ENCODE measurements at regions not wholly inside any gene's neighbourhood (a gene's known extent, or its start where the extent isn't known, plus 50 kb on each side); places are given as distances from the start of the nearest gene placed in this dataset.

GRCh38 chr2:41431756-41432155 is 616.1 kb upstream of the PKDCC start:
- H3K4me1 ChIP-seq (ENCODE audit: control insufficient read depth, insufficient read depth, low read length), result no peaks in the 10 kb centered on the region
- no peak overlapping the region for H3K4me3 ChIP-seq (ENCODE audit: low read length)
- no peaks in the 10 kb centered on the region for H3K27me3 ChIP-seq (ENCODE audit: control insufficient read depth, insufficient read depth, low read length)
- 33% methylated on average over 2 of the region's 2 CpGs for WGBS (ENCODE audit: insufficient coverage, low lambda C conversion rate)
- H3K27ac ChIP-seq (ENCODE audit: low read length), result no peak overlapping the region
- no peak for DNase-seq
- H3K36me3 ChIP-seq (ENCODE audit: control insufficient read depth, insufficient read depth, low read length), result no peaks in the 10 kb centered on the region
- no peaks in the 10 kb centered on the region for H3K9me3 ChIP-seq (ENCODE audit: control insufficient read depth, low read depth, low read length)

- 100% methylated on average over 1 of the region's 1 CpG for WGBS (ENCODE audit: insufficient coverage, low lambda C conversion rate)
These were observed 615.4 kb upstream of the PKDCC start for GRCh38 chr2:41432459-41432858.

GRCh38 chr2:41434991-41435390 is 612.8 kb upstream of the PKDCC start:
- H3K27ac ChIP-seq (ENCODE audit: low read length), result no peak overlapping the region
- H3K4me3 ChIP-seq (ENCODE audit: low read length), result no peak overlapping the region
- H3K9me3 ChIP-seq (ENCODE audit: control insufficient read depth, low read depth, low read length), result peaks cover 3% of the 10 kb centered on the region
- no peak for DNase-seq
- H3K4me1 ChIP-seq (ENCODE audit: control insufficient read depth, insufficient read depth, low read length), result no peaks in the 10 kb centered on the region
- WGBS (ENCODE audit: insufficient coverage, low lambda C conversion rate), result 92% methylated on average over 2 of the region's 3 CpGs
- H3K36me3 ChIP-seq (ENCODE audit: control insufficient read depth, insufficient read depth, low read length), result no peaks in the 10 kb centered on the region
- H3K27me3 ChIP-seq (ENCODE audit: control insufficient read depth, insufficient read depth, low read length), result no peaks in the 10 kb centered on the region

More at GRCh38 chr2:41432459-41432858, 615.4 kb upstream of the PKDCC start:
- Histone ChIP-seq H3K27ac (ENCODE audit: low read length) (no peak overlapping the region), H3K4me1 (ENCODE audit: control insufficient read depth, insufficient read depth, low read length) (no peaks in the 10 kb centered on the region), H3K27me3 (ENCODE audit: control insufficient read depth, insufficient read depth, low read length) (no peaks in the 10 kb centered on the region), H3K36me3 (ENCODE audit: control insufficient read depth, insufficient read depth, low read length) (no peaks in the 10 kb centered on the region), H3K4me3 (ENCODE audit: low read length) (no peak overlapping the region), H3K9me3 (ENCODE audit: control insufficient read depth, low read depth, low read length) (peaks cover 3% of the 10 kb centered on the region)
- no peak for DNase-seq

GRCh38 chr2:41441958-41442357 is 605.9 kb upstream of the PKDCC start:
- H3K27ac ChIP-seq (ENCODE audit: low read length), result no peak overlapping the region
- no peaks in the 10 kb centered on the region for H3K27me3 ChIP-seq (ENCODE audit: control insufficient read depth, insufficient read depth, low read length)
- H3K9me3 ChIP-seq (ENCODE audit: control insufficient read depth, low read depth, low read length), result peaks cover 3% of the 10 kb centered on the region
- H3K4me1 ChIP-seq (ENCODE audit: control insufficient read depth, insufficient read depth, low read length), result no peaks in the 10 kb centered on the region
- no peak overlapping the region for H3K4me3 ChIP-seq (ENCODE audit: low read length)
- no peaks in the 10 kb centered on the region for H3K36me3 ChIP-seq (ENCODE audit: control insufficient read depth, insufficient read depth, low read length)
- DNase-seq, result no peak

GRCh38 chr2:41445865-41446264 is 602.0 kb upstream of the PKDCC start:
- H3K27ac ChIP-seq (ENCODE audit: low read length), result no peak overlapping the region
- no peak overlapping the region for H3K4me3 ChIP-seq (ENCODE audit: low read length)
- no peaks in the 10 kb centered on the region for H3K27me3 ChIP-seq (ENCODE audit: control insufficient read depth, insufficient read depth, low read length)
- DNase-seq, result no peak
- H3K36me3 ChIP-seq (ENCODE audit: control insufficient read depth, insufficient read depth, low read length), result no peaks in the 10 kb centered on the region
- WGBS (ENCODE audit: insufficient coverage, low lambda C conversion rate), result 87% methylated on average over 3 of the region's 4 CpGs
- H3K4me1 ChIP-seq (ENCODE audit: control insufficient read depth, insufficient read depth, low read length), result no peaks in the 10 kb centered on the region
- no peaks in the 10 kb centered on the region for H3K9me3 ChIP-seq (ENCODE audit: control insufficient read depth, low read depth, low read length)

- DNase-seq, result no peak
- 67% methylated on average over 1 of the region's 1 CpG for WGBS (ENCODE audit: insufficient coverage, low lambda C conversion rate)
- no peaks in the 10 kb centered on the region for H3K36me3 ChIP-seq (ENCODE audit: control insufficient read depth, insufficient read depth, low read length)
These were observed 601.6 kb upstream of the PKDCC start for GRCh38 chr2:41446266-41446665.

GRCh38 chr2:41448221-41448620 is 599.6 kb upstream of the PKDCC start:
- no peaks in the 10 kb centered on the region for H3K27me3 ChIP-seq (ENCODE audit: control insufficient read depth, insufficient read depth, low read length)
- H3K27ac ChIP-seq (ENCODE audit: low read length), result no peak overlapping the region
- no peaks in the 10 kb centered on the region for H3K4me1 ChIP-seq (ENCODE audit: control insufficient read depth, insufficient read depth, low read length)
- no peaks in the 10 kb centered on the region for H3K36me3 ChIP-seq (ENCODE audit: control insufficient read depth, insufficient read depth, low read length)
- no peak for DNase-seq
- no CpG with 5 or more reads among the region's 1 CpG for WGBS (ENCODE audit: insufficient coverage, low lambda C conversion rate)
- H3K9me3 ChIP-seq (ENCODE audit: control insufficient read depth, low read depth, low read length), result no peaks in the 10 kb centered on the region
- no peak overlapping the region for H3K4me3 ChIP-seq (ENCODE audit: low read length)

More at GRCh38 chr2:41446266-41446665, 601.6 kb upstream of the PKDCC start:
- H3K27me3 ChIP-seq (ENCODE audit: control insufficient read depth, insufficient read depth, low read length), result no peaks in the 10 kb centered on the region
- H3K4me3 ChIP-seq (ENCODE audit: low read length), result no peak overlapping the region
- no peaks in the 10 kb centered on the region for H3K9me3 ChIP-seq (ENCODE audit: control insufficient read depth, low read depth, low read length)
- no peaks in the 10 kb centered on the region for H3K4me1 ChIP-seq (ENCODE audit: control insufficient read depth, insufficient read depth, low read length)
- H3K27ac ChIP-seq (ENCODE audit: low read length), result no peak overlapping the region

GRCh38 chr2:41457026-41457425 is 590.8 kb upstream of the PKDCC start:
- H3K4me1 ChIP-seq (ENCODE audit: control insufficient read depth, insufficient read depth, low read length), result no peaks in the 10 kb centered on the region
- no peak for DNase-seq
- H3K36me3 ChIP-seq (ENCODE audit: control insufficient read depth, insufficient read depth, low read length), result no peaks in the 10 kb centered on the region
- no peak overlapping the region for H3K27ac ChIP-seq (ENCODE audit: low read length)
- no peak overlapping the region for H3K4me3 ChIP-seq (ENCODE audit: low read length)
- no peaks in the 10 kb centered on the region for H3K27me3 ChIP-seq (ENCODE audit: control insufficient read depth, insufficient read depth, low read length)
- H3K9me3 ChIP-seq (ENCODE audit: control insufficient read depth, low read depth, low read length), result no peaks in the 10 kb centered on the region
- WGBS (ENCODE audit: insufficient coverage, low lambda C conversion rate), result 60% methylated on average over 1 of the region's 3 CpGs

GRCh38 chr2:41460661-41461060 is 587.2 kb upstream of the PKDCC start:
- no peak for DNase-seq
- Histone ChIP-seq H3K27me3 (ENCODE audit: control insufficient read depth, insufficient read depth, low read length) (no peaks in the 10 kb centered on the region), H3K4me3 (ENCODE audit: low read length) (no peak overlapping the region), H3K9me3 (ENCODE audit: control insufficient read depth, low read depth, low read length) (no peaks in the 10 kb centered on the region), H3K4me1 (ENCODE audit: control insufficient read depth, insufficient read depth, low read length) (no peaks in the 10 kb centered on the region), H3K27ac (ENCODE audit: low read length) (no peak overlapping the region), H3K36me3 (ENCODE audit: control insufficient read depth, insufficient read depth, low read length) (no peaks in the 10 kb centered on the region)
- 67% methylated on average over 1 of the region's 1 CpG for WGBS (ENCODE audit: insufficient coverage, low lambda C conversion rate)

- Histone ChIP-seq H3K4me3 (ENCODE audit: low read length) (no peak overlapping the region), H3K27me3 (ENCODE audit: control insufficient read depth, insufficient read depth, low read length) (no peaks in the 10 kb centered on the region), H3K27ac (ENCODE audit: low read length) (no peak overlapping the region), H3K4me1 (ENCODE audit: control insufficient read depth, insufficient read depth, low read length) (no peaks in the 10 kb centered on the region), H3K9me3 (ENCODE audit: control insufficient read depth, low read depth, low read length) (no peaks in the 10 kb centered on the region), H3K36me3 (ENCODE audit: control insufficient read depth, insufficient read depth, low read length) (no peaks in the 10 kb centered on the region)
- no peak for DNase-seq
These were observed 583.4 kb upstream of the PKDCC start for GRCh38 chr2:41464395-41464794.

- Histone ChIP-seq H3K4me1 (ENCODE audit: control insufficient read depth, insufficient read depth, low read length) (no peaks in the 10 kb centered on the region), H3K27me3 (ENCODE audit: control insufficient read depth, insufficient read depth, low read length) (no peaks in the 10 kb centered on the region), H3K4me3 (ENCODE audit: low read length) (no peak overlapping the region), H3K36me3 (ENCODE audit: control insufficient read depth, insufficient read depth, low read length) (no peaks in the 10 kb centered on the region), H3K27ac (ENCODE audit: low read length) (no peak overlapping the region), H3K9me3 (ENCODE audit: control insufficient read depth, low read depth, low read length) (no peaks in the 10 kb centered on the region)
- WGBS (ENCODE audit: insufficient coverage, low lambda C conversion rate), result 89% methylated on average over 1 of the region's 3 CpGs
- no peak for DNase-seq
These were observed 571.9 kb upstream of the PKDCC start for GRCh38 chr2:41475959-41476358.
